Cardiac fibroblast (primary cell): ENCODE measurements at regions not wholly inside any gene's neighbourhood (a gene's known extent, or its start where the extent isn't known, plus 50 kb on each side); places are given as distances from the start of the nearest gene placed in this dataset.

Experiments
- DNase-seq, 2 donors: peaks; one replicate each; pipeline versions ENCODE4 v3.0.0 to v3.0.0-alpha.2; 2010; ENCODE audit warnings: low read depth in 2 of 2
- H3K4me3 ChIP-seq, 2 donors: replicated peaks in 1 of 2; 1 replicate in 1 of 2; 2 replicates in 1 of 2; pipeline ENCODE4 v1.5.1; 2011; ENCODE audit warnings: low read depth in 2 of 2, low read length in 2 of 2, mild to moderate bottlenecking in 2 of 2, moderate library complexity in 1 of 2
- TF ChIP-seq, protein P1 (sequence below): IDR thresholded peaks from one replicate; pipeline ENCODE4 v1.5.1; 2011; ENCODE audit warnings: low read depth, mild to moderate bottlenecking, low read length, inconsistent platforms

- TF ChIP-seq, protein P1, sequence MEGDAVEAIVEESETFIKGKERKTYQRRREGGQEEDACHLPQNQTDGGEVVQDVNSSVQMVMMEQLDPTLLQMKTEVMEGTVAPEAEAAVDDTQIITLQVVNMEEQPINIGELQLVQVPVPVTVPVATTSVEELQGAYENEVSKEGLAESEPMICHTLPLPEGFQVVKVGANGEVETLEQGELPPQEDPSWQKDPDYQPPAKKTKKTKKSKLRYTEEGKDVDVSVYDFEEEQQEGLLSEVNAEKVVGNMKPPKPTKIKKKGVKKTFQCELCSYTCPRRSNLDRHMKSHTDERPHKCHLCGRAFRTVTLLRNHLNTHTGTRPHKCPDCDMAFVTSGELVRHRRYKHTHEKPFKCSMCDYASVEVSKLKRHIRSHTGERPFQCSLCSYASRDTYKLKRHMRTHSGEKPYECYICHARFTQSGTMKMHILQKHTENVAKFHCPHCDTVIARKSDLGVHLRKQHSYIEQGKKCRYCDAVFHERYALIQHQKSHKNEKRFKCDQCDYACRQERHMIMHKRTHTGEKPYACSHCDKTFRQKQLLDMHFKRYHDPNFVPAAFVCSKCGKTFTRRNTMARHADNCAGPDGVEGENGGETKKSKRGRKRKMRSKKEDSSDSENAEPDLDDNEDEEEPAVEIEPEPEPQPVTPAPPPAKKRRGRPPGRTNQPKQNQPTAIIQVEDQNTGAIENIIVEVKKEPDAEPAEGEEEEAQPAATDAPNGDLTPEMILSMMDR, result no peak
- DNase-seq, result no peak
- no peak overlapping the region for H3K4me3 ChIP-seq
These were observed 323.2 kb downstream of the RDH14 start for GRCh38 chr2:18237298-18237697.

DNA sequence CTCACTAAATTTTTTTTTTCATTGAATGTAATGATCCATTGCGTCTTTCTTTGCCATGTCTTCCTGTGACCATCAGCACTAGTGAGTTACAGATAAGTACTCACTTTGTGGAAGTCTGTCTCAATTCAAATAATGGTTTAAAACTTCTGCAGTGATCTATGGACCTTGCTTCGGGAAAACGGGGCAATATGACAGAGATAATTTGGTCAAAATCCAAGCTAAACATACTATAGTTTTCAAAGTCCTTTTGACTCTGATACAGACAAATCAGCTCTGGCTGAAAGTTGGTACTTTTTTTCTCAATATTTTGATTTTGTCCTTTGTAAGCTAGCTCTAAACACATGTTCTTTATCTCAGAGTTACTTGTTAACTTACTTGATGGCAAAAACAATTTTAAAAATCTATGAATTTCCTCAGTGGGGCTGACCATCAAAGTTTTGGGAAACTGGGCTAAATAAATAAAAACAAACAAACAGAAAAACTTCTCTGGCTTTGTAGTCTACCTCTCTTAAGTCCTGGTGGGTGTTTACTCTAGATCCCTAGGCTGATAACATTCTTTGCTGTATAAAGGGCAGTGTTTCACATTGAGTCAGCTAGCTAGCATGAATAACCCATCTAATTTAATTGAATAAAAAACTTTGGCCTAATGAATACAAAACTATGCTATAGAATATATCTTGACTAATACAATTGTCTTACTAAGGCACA lies 327.6 kb downstream of the RDH14 start:
- TF ChIP-seq, protein P1, result no peak
- peak in 1 of 2 donors; percentile 16 for DNase-seq
- H3K4me3 ChIP-seq, result no peak overlapping the region

DNA sequence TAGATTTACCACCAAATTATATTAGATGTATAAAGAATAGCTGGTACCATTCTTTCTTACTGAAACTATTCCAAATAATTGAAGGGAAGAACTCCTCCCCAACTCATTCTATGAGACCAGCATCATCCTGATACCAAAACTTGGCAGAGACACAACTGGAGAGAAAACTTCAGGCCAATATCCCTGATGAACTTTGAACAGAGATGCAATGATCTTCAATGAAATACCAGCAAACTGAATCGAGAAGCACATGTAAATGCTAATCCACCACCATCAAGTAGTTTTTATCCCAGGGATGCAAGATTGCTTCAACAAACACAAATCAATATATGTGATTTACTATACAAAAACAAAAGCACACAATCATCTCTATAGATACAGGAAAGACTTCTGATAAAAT lies 329.8 kb downstream of the RDH14 start:
- no peak for DNase-seq
- TF ChIP-seq, protein P1, result no peak
- no peak overlapping the region for H3K4me3 ChIP-seq

- no peak overlapping the region for H3K4me3 ChIP-seq
- peak; percentile 4 to 34 for DNase-seq
- TF ChIP-seq, protein P1, result peak; percentile 45
These were observed 340.8 kb downstream of the RDH14 start for GRCh38 chr2:18219676-18220075.

DNA sequence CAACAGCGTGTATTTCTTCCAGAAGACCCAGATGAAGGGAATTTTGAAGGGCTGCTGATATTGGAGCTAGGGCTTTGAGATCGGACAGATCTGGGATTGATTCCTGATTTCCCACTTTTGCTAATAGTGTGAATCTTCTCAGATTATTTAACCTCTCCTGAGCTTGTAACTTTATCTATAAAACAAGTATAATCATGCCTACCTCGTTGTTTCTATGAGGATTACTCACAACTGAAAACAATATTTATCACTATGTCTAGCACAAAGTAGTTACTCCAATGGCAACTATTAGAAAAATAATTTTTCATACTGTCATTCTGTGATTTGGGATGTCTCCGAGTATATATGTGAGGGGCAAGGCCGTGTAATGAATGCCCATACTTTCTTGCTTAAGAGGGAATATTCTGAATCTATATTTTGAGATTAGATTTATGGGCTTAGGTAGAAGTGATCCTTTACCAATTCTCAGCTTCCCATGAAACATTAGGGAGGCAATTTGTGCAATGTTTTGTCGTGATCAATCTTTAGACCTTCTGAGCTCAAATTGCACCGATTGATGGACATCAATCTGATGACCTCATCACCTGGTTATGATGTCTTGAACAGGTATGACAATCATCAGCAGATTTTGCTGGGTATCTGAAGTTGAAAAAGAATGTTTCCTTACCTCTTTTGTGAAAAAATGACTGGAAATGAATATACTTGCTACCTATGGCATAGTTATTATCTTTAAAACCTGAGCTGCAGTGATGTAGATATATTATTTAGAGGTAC lies 339.9 kb downstream of the KCNS3 start:
- no peak for DNase-seq
- TF ChIP-seq, protein P1, result no peak
- no peak overlapping the region for H3K4me3 ChIP-seq

GRCh38 chr2:18214936-18215335 lies 336.5 kb downstream of the KCNS3 start:
- TF ChIP-seq, protein P1, result no peak
- H3K4me3 ChIP-seq, result no peak overlapping the region
- peak in 1 of 2 donors; percentile 52 for DNase-seq
